ENCODE measurements at regions not wholly inside any gene's neighbourhood (a gene's known extent, or its start where the extent isn't known, plus 50 kb on each side); places are given as distances from the start of the nearest gene placed in this dataset.
"Not testable (repeated sequence)": the region's sequence is repeated elsewhere in the genome, so short reads cannot be mapped to it uniquely, and the experiment has no call there.

DNA sequence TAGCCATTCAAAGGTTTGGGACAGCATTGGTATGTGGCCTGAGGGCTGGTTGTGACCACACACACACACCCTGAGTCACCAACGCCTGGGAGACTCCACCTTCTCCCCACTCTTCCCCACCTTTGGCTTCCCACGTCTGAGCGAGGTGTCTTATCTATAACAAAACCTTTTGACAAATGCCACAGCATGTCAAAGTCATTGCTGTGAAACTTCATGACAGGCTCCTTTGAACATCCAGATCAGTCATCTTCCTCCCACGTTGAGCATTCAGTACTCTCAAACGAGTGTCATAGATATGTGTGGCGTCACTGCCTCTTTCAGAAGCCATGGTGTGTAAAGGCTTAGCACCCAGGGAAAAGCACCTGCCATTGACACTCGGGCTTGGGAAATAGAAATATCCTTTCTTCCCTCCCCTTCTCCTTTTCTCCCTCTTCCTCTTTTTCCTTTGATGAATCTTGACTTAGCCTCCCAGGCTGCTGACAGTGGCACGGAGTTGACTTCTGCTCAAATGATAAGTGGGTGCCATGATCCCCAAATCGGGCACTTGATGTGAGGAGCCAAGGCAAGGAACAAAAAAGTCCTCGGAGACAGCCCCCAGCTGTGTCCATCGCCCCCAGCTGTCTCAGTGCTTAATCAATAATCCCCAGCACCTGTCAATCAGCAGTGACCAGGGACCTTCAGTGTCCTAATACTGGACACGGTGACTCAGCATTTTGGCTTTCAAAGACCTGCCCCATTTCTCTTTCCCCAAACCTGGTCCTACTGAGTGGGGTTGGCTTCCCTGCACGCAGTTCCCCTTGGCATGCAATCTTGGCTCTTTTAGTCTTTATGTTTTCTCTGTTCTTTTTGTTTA is 114.8 kb downstream of the FGF18 start:
- Mint-ChIP-seq H3K27me3 (peaks cover 22 to 35% of the 10 kb centered on the region in 2 donors), H3K36me3 (no peaks in the 10 kb centered on the region), H3K4me1 (no peaks in the 10 kb centered on the region), H3K9me3 (peaks cover 2 to 3% of the 10 kb centered on the region in 2 donors), H3K4me3 (no peak overlapping the region), H3K27ac (no peak overlapping the region)
- DNase-seq (no peak), ATAC-seq (replicated peaks) (no peak)

DNA sequence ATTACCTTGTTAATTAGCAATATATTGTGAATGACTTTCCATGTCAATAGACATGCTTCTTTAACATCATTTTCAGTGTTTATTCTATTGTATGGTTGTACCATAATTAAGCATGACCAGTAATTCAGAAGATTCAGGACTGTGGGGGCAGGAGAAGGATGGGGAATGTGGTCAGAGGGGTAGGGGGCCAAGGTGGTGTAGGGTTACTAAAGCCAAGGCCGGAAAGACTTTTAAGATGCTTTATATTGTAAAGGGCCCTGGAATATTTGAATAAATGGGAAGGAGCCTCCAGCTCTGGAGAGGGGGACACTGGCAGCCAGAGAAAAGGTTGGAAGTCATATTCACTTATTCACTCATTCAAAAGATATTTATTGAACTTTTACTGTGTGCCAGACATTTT is 115.7 kb downstream of the FGF18 start:
- Mint-ChIP-seq H3K9me3 (peaks cover 2 to 3% of the 10 kb centered on the region in 2 donors), H3K4me3 (no peak overlapping the region), H3K27me3 (peaks cover 22 to 36% of the 10 kb centered on the region in 2 donors)

DNA sequence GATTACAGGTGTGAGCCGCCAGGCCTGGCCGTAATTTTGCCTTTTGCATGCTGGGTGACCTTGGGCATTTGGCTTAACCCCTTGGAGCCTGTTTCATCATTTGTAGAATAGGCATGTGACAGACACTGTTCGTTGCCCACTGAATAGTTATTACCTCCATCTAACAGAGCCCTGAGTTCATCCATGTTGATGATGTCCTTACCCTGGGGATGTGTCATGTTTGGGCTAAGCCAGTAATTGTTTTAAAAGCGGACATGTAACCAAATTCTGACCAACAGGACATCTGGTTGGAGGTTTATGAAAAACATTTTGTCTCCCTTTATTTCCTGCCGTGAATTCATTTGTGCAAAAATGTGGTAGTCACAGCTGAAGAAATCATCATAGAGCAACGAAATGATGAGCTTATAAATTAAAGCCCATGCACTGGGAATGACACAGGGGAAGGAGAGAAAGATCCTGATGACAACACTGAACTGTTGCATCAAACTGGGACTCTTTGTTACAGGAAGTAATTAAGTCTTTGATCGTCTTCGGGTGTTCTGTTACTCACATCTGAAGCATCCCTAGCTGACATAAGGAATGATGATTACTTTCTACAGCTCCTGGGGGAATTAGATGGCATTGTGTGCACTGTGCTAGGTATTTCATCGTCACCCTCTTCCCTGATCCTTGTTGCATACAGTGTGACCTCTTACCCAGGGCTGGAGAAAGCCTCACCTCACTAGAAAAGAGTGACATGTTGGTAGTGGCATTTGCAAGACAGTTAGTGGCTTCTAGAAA is 117.8 kb downstream of the FGF18 start:
- DNase-seq = no peak

More for the DNA sequence above, 115.7 kb downstream of the FGF18 start:
- DNase-seq = no peak
- no peaks in the 10 kb centered on the region for H3K36me3 Mint-ChIP-seq
- no peak overlapping the region for H3K27ac Mint-ChIP-seq
- no peaks in the 10 kb centered on the region for H3K4me1 Mint-ChIP-seq
- no peak for ATAC-seq (replicated peaks)

DNA sequence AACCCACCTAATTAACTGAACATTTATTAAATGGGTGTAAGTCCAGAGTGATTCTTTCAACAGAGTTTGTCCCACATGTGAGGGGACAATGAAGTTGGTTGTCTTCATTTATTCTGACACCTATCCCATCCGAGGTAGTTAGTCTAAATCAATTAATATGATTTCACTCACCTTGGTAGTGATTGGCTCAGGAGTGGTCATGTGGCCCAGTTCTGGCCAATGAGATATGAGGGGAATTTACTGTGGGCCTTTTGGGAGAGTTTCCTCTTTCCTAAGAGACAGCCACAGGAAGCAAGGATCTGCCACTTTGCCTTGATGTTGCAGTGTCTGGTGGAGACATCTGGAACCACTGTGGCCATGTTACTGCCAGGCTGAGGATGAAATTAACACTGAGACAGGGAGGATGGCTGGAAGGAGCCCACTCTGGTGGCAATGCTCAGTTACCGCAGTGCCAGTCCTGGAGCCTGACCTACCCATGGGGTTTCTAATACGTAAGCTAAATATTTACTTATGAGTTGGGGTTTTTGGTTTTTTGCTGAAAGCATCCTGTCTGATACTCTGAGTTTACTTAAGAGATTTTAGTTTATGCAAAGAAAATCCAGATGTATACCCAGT is 118.6 kb downstream of the FGF18 start:
- DNase-seq (no peak), ATAC-seq (replicated peaks) (no peak)
- peaks cover 30 to 40% of the 10 kb centered on the region in 2 donors for H3K27me3 Mint-ChIP-seq

More for the DNA sequence above, 117.8 kb downstream of the FGF18 start:
- Mint-ChIP-seq H3K27me3 (peaks cover 32 to 43% of the 10 kb centered on the region in 2 donors), H3K4me1 (no peaks in the 10 kb centered on the region), H3K4me3 (no peak overlapping the region), H3K9me3 (peaks cover 2 to 3% of the 10 kb centered on the region in 2 donors), H3K36me3 (no peaks in the 10 kb centered on the region), H3K27ac (no peak overlapping the region)
- no peak for ATAC-seq (replicated peaks)

DNA sequence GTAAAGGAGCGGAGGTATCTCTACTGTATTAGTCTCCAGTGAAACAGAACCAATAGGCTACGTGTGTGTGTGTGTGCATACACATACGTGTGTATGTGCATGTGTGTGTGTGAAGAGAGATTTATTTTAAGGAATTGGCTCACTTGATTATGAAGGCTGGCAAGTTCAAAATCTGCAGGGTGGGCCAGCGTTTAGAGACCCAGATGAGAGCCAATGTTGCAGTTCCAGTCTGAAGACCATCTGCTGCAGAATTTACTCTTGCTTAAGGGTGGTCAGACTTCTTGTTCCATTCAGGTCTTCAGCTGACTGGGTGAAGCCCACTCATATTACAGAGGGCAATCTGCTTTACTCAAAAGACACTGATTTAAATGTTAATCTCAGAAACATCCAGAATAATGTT is 119.2 kb downstream of the FGF18 start:
- Mint-ChIP-seq H3K27me3 (peaks cover 31 to 38% of the 10 kb centered on the region in 2 donors), H3K9me3 (peaks cover 0 to 2% of the 10 kb centered on the region in 2 donors), H3K4me3 (no peak overlapping the region), H3K36me3 (no peaks in the 10 kb centered on the region), H3K4me1 (no peaks in the 10 kb centered on the region), H3K27ac (no peak overlapping the region)
- no peak for DNase-seq
- no peak for ATAC-seq (replicated peaks)

More for the DNA sequence above, 118.6 kb downstream of the FGF18 start:
- H3K4me1 Mint-ChIP-seq = no peaks in the 10 kb centered on the region
- H3K9me3 Mint-ChIP-seq = peaks cover 2 to 3% of the 10 kb centered on the region in 2 donors
- no peak overlapping the region for H3K4me3 Mint-ChIP-seq
- H3K36me3 Mint-ChIP-seq = no peaks in the 10 kb centered on the region
- no peak overlapping the region for H3K27ac Mint-ChIP-seq

DNA sequence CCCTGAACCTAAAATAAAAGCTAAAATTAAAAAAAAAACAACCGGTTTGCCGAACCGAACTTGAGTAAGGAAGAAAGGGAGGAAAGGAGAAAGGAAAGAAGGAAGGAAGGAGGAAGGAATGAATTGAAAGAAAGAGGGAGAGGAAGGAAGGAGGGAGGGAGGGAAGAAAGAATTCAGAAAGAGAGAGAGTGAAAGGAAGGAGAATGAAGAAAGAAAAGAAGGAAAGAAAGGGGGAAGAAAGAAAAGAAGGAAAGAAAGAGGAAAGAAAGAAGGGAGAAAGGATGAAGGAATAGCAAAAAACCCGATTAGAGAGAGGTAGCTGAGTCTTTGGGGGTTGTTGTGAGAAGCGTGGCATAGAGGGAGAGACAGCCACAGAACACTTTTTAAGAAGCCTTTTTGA is 121.4 kb downstream of the FGF18 start:
- no peak overlapping the region for H3K4me3 Mint-ChIP-seq
- ATAC-seq (replicated peaks) (no peak), DNase-seq (no peak)
- no peak overlapping the region for H3K27ac Mint-ChIP-seq
- H3K9me3 Mint-ChIP-seq = no peaks in the 10 kb centered on the region
- no peaks in the 10 kb centered on the region for H3K4me1 Mint-ChIP-seq
- H3K36me3 Mint-ChIP-seq = no peaks in the 10 kb centered on the region
- H3K27me3 Mint-ChIP-seq = peaks cover 24% of the 10 kb centered on the region in 2 donors

DNA sequence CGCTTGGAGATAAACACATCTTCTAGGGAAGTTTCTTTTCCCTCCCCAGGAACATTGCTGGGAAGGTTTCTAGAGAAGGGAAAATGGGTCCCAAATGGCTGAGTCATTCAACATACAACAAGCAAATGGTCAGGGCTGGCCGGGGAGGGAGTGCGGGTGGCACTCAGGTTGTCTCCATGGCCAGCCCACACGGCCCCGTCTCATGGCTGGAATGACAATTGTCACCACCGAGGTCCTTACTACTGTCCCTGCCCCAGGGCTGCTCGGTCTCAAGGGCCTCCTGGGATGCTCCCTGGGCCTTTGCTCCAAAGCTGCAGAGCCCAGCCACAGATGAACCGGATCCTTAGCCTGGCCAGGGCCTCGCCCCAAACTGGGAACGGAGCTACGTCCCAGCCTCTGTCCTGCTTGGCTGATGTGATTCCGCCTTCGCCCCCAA is 121.9 kb downstream of the FGF18 start:
- no peaks in the 10 kb centered on the region for H3K36me3 Mint-ChIP-seq
- ATAC-seq (replicated peaks) (no peak), DNase-seq (no peak)
- H3K9me3 Mint-ChIP-seq = no peaks in the 10 kb centered on the region
- H3K4me3 Mint-ChIP-seq = no peak overlapping the region
- no peak overlapping the region for H3K27ac Mint-ChIP-seq
- no peaks in the 10 kb centered on the region for H3K4me1 Mint-ChIP-seq
- peaks cover 19 to 21% of the 10 kb centered on the region in 2 donors for H3K27me3 Mint-ChIP-seq

DNA sequence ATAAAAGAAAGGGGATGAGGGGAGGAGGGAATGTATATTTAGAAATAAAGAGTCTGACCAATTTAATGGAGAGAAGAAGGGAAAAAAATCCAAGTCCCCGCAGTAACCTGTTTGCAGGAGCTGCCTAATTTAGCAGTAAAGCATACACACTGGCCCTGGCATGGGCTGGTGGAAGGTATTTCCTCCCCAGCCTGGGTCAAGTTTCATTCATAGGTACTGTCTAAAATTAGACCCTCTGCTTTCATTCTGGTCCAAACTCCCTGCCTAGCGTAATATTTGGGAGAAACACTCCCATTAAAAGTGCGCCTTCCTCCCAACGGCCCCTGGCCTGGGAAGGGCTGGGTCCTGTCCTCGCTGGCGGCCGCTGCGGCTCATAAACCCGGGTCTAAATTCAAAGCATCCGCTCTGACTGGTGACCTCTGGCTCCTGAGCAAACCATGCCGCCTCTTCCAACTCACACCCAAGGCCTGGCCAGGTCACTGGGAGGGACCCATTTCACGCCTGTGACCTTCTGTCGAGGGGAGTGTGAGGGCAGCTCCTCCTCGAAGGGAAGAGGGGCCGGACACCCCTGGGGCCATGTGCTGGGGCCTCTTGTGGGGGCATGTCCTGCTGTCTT is 123.2 kb downstream of the FGF18 start:
- H3K27ac Mint-ChIP-seq = no peak overlapping the region
- no peaks in the 10 kb centered on the region for H3K36me3 Mint-ChIP-seq

DNA sequence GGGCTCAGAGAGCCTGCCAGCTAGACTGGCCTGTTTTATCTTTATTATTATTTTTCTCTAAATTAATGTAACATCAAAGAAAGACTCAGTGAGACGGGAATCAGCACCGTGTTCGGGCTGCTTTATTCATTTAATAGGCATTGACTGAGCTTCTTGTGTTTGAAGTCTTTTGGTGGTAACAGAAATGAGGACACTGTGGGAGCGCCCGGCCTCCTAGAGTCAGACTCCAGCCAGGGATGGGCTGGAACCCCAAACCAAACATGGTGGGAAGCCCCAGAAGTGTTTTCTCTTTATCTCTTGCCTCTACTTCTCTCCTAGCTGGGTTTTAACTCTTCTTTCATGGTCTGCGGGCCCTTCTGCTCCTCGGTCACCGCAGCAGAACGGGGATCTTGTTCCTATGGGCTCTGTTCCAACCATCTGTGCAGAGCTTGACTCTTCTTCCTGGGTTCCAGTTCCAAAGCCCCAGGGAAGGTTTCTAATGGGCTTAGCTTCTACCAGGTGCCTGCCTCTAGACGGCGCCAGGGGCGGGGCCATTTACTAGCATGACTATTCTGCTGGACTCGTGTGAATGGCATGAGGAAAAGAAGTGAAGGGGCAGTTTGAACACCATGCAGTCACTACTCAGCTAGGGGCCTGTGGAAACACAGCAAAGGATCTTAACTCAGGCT is 123.8 kb downstream of the FGF18 start:
- Mint-ChIP-seq H3K27me3 (peaks cover 16 to 19% of the 10 kb centered on the region in 2 donors), H3K36me3 (no peaks in the 10 kb centered on the region), H3K27ac (no peak overlapping the region), H3K4me1 (no peaks in the 10 kb centered on the region), H3K4me3 (no peak overlapping the region), H3K9me3 (no peaks in the 10 kb centered on the region)
- no peak for ATAC-seq (replicated peaks)
- no peak for DNase-seq

More for the DNA sequence above, 123.2 kb downstream of the FGF18 start:
- Mint-ChIP-seq H3K9me3 (no peaks in the 10 kb centered on the region), H3K4me3 (no peak overlapping the region), H3K4me1 (no peaks in the 10 kb centered on the region), H3K27me3 (peaks cover 16 to 19% of the 10 kb centered on the region in 2 donors)
- DNase-seq = no peak
- ATAC-seq (replicated peaks) = no peak

DNA sequence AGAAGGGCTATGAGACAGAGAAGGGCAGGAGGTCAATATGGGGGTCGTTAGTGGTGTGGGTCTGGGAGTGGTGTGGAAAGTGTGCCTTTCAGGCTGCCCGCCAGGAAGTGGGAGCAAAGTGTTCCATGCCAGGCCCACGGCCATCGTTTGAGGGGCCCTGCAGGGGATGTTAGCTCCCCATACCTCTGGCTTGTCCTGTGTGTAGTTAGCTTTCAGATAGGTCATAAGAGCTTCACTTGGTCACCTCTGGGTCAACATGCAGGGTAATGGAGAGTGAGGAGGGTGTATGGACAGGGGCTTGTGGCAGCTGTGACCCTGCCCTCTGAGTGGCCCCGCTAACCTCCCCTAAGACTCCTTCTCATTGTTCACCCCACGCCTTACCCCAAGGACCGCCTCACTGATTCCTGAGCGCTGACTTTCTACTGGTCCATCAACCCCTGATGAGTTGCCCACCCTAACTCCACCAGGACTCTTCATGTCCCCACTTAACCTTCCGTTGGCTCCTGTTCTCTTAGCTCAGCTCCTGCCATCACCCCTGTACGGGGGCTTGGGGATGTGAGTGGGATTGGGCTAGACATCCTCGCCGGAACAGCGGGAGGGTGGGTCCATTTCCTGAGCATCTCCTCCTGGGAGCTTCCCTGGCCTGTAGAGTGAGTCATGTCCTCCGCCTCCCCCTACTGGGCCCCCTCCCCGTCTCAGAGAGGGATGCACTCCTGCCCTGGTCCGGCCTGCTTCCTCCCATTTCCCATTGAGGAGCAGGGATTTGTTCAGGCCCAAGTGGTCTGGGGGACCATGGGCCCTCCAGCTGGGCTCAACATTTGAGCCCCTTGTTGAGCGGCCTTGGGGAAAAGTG is 125.7 kb downstream of the FGF18 start:
- no peak for ATAC-seq (replicated peaks)
- Mint-ChIP-seq H3K36me3 (no peaks in the 10 kb centered on the region), H3K27ac (no peak overlapping the region), H3K4me1 (no peaks in the 10 kb centered on the region), H3K27me3 (peaks cover 10 to 16% of the 10 kb centered on the region in 2 donors), H3K4me3 (no peak overlapping the region), H3K9me3 (no peaks in the 10 kb centered on the region)
- no peak for DNase-seq

DNA sequence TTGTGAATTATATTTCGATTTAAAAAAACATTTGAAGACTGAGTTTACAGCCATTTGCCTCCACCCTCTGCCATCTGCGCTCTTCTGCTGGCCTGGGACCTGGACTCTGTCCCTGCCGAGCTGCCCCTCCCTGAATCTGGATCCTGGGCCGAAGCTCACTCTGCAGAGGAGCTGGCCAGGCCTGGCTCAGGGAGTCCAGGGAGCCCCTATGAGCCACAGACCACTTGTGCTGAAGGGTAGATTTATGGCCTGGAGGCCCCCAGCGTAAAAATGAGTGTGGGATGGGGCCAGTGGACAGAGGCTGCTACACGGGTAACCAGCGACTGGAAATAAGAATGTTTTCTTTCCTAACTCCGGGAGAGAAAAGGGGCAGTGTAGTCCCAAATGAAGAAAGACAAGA is 129.8 kb downstream of the FGF18 start:
- H3K27ac Mint-ChIP-seq = no peak overlapping the region
- DNase-seq (no peak), ATAC-seq (replicated peaks) (no peak)
- no peaks in the 10 kb centered on the region for H3K4me1 Mint-ChIP-seq
- no peak overlapping the region for H3K4me3 Mint-ChIP-seq
- H3K9me3 Mint-ChIP-seq = peaks cover 0 to 4% of the 10 kb centered on the region in 2 donors
- H3K36me3 Mint-ChIP-seq = no peaks in the 10 kb centered on the region
- H3K27me3 Mint-ChIP-seq = peaks cover 0 to 4% of the 10 kb centered on the region in 2 donors

DNA sequence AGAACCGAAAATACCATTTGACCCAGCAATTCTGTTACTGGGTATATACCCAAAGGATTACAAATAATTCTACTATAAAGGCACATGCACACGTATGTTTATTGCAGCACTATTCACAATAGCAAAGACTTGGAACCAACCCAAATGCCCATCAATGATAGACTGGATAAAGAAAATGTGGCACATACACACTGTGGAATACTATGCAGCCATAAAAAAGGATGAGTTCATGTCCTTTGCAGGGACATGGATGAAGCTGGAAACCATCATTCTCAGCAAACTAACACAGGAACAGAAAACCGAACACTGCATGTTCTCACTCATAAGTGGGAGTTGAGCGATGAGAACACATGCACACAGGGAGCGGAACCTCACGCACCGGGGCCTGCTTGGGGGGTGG is 134.4 kb downstream of the FGF18 start:
- not testable (repeated sequence) for H3K4me3 Mint-ChIP-seq; H3K36me3 Mint-ChIP-seq; DNase-seq; H3K4me1 Mint-ChIP-seq; H3K27ac Mint-ChIP-seq; H3K27me3 Mint-ChIP-seq; ATAC-seq (replicated peaks); H3K9me3 Mint-ChIP-seq

DNA sequence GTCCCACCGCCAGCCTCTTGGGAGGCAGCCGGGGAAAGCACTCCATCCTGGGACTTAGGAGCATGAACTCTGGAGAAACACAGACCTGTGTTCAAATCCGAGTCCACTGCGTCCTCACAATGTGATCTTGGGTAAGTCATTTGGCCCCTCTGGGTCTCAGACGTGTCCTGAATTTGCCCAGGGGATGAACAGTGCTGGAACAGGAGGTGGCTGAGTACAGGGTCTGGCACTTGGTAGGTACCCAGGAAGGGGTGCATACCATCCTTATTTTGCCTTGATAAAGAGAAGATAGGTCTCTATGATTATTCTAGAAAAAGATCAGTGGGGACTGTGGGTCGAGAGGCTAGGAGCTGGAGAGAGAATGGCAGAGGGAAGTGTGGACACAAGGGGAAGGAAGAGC is 135.7 kb downstream of the FGF18 start:
- Mint-ChIP-seq H3K4me3 (no peak overlapping the region), H3K9me3 (peaks cover 0 to 4% of the 10 kb centered on the region in 2 donors), H3K27ac (no peak overlapping the region), H3K4me1 (no peaks in the 10 kb centered on the region), H3K36me3 (no peaks in the 10 kb centered on the region), H3K27me3 (peaks cover 0 to 5% of the 10 kb centered on the region in 2 donors)
- ATAC-seq (replicated peaks) = no peak
- DNase-seq = no peak

All from stimulated activated naive B cell treated with anti-CD40 and anti-IgM and Interleukin-4, amounts not matched to agents 10 μg/mL and 1 μg/mL and 100 μg/mL, for 72 hours (primary cell).